Panc1 (cell line): ENCODE measurements at regions not wholly inside any gene's neighbourhood (a gene's known extent, or its start where the extent isn't known, plus 50 kb on each side); places are given as distances from the start of the nearest gene placed in this dataset.

Experiments
- ATAC-seq: fragments of 200-7000 bp; cut with Tn5 transposase; 2 replicates; pipeline ENCODE4 v1.9.1; 2020; ENCODE audit warnings: mild to moderate bottlenecking, moderate library complexity
- BruUV-seq: library from RNA; stranded (reverse); fragments of 400-500 nt; replicated peaks from 2 replicates; lab custom pipeline; 2021; lab: Mats Ljungman, UMichigan
- CTCF ChIA-PET: fragments of 300-600 bp; sonication (Branson Sonifier 250); formaldehyde crosslinking; loops from one replicate; lab custom pipeline; 2022; ENCODE audit warnings: antibody characterized with exemption; lab: Charles Lee
- POLR2A ChIA-PET: fragments of 300-600 bp; sonication (Branson Sonifier 250); formaldehyde crosslinking; loops from one replicate; lab custom pipeline; 2022; ENCODE audit warnings: antibody characterized with exemption; lab: Charles Lee
- DNase-seq: peaks from one replicate; pipeline ENCODE4 v3.0.0-alpha.2; 2010; ENCODE audit warnings: low read depth, low spot score
- H3K27ac ChIP-seq: 2 replicates; pipeline ENCODE4 v1.5.1; 2011; ENCODE audit warnings: mild to moderate bottlenecking, low read length, inconsistent platforms
- H3K27me3 ChIP-seq: fragments of 200-500 bp; sonication (Bioruptor generic); 2 replicates; pipeline ENCODE4 v1.6.0; 2014; ENCODE audit warnings: low read length, inconsistent platforms; ENCODE audit not compliant: control insufficient read depth, insufficient read depth
- H3K36me3 ChIP-seq: fragments of 200-500 bp; sonication (Bioruptor generic); 2 replicates; pipeline ENCODE4 v1.5.1; 2014; ENCODE audit warnings: inconsistent platforms, mild to moderate bottlenecking, low read length, moderate library complexity; ENCODE audit not compliant: control insufficient read depth, insufficient read depth
- H3K4me1 ChIP-seq: 2 replicates; pipeline ENCODE4 v1.5.1; 2011; ENCODE audit warnings: inconsistent platforms, mild to moderate bottlenecking, low read length, moderate library complexity; ENCODE audit not compliant: control insufficient read depth, insufficient read depth
- H3K4me3 ChIP-seq, 2 experiments: 2 replicates each; pipeline ENCODE4 v1.5.1; 2011 to 2012; ENCODE audit warnings: low read depth in 2 of 2, low read length in 2 of 2, mild to moderate bottlenecking in 2 of 2, inconsistent platforms in 1 of 2, moderate library complexity in 1 of 2
- H3K9me3 ChIP-seq: fragments of 200-500 bp; sonication (Bioruptor generic); 2 replicates; pipeline ENCODE4 v1.5.1; 2014; ENCODE audit warnings: low read depth, mild to moderate bottlenecking, inconsistent platforms, low read length, moderate library complexity; ENCODE audit not compliant: control insufficient read depth, insufficient read depth
- CTCF ChIP-seq: fragments of 450-650 bp; IDR thresholded peaks from 2 replicates; pipeline ENCODE4 v1.5.1; 2017; ENCODE audit warnings: mild to moderate bottlenecking
- POLR2AphosphoS5 ChIP-seq: IDR thresholded peaks from 2 replicates; pipeline ENCODE4 v1.6.1; 2012; ENCODE audit warnings: mild to moderate bottlenecking, low read depth, low read length, moderate library complexity
- SIN3A ChIP-seq: IDR thresholded peaks from 2 replicates; pipeline ENCODE4 v1.6.1; 2012; ENCODE audit warnings: low read depth, mild to moderate bottlenecking, low read length, moderate library complexity, borderline replicate concordance; ENCODE audit not compliant: insufficient read depth
- TCF7L2 ChIP-seq: IDR thresholded peaks from 2 replicates; pipeline ENCODE4 v1.6.1; 2011; ENCODE audit warnings: mild to moderate bottlenecking, low read depth, low read length, inconsistent platforms
- in situ Hi-C: cut with HindIII; loops from 2 replicates; pipeline ENCODE4 v1.10.0; 2016; ENCODE audit warnings: low sequenced_read_pairs, low pct_unique_long_range_greater_than_20kb
- intact Hi-C: fragments of 100-400 bp; cut with micrococcal nuclease; formaldehyde crosslinking; loops from one replicate; pipeline ENCODE4 v1.10.0; 2022; ENCODE audit not compliant: unreplicated experiment
- TF ChIP-seq, protein P1 (sequence below), 2 experiments: IDR thresholded peaks; 2 replicates each; pipeline ENCODE4 v1.6.1; 2011 to 2012; ENCODE audit warnings: low read depth in 2 of 2, control low read depth in 1 of 2, low read length in 1 of 2, mild to moderate bottlenecking in 1 of 2, moderate library complexity in 1 of 2; ENCODE audit not compliant: insufficient read depth in 1 of 2

DNA sequence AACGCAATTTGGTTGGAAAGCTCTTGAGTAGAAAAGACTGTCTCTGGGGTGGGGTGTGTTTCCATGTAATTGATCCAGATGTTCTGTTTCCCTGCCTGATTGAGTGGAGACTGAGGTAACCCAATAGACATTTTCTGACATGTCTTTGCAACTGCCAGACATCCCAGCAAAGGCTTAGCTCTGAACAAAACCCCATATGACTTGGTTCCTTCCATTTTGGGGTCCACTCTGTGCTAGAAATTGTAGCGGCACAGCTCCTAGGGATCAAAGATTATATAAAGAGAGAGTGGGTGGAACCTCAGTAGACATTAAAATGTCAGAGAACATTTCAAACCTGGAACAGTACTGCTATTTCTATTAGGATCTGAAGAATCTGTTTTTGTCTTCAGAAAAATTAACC is 189.3 kb downstream of the EDN1 start:
- Histone ChIP-seq H3K4me3 (no peak overlapping the region), H3K4me1 (peaks cover 8% of the 10 kb centered on the region; the same call in 1 of the 2 replicates), H3K36me3 (no peaks in the 10 kb centered on the region), H3K9me3 (no peaks in the 10 kb centered on the region; the same call in 1 of the 2 replicates), H3K27ac (no peak overlapping the region; the same call in 1 of the 2 replicates), H3K27me3 (no peaks in the 10 kb centered on the region)
- BruUV-seq = no TSS peak
- CTCF ChIA-PET = no interaction called here
- POLR2A ChIA-PET = no interaction called here
- DNase-seq (no peak), ATAC-seq (no peak)
- TF ChIP-seq SIN3A = no peak
- no peak for TF ChIP-seq POLR2AphosphoS5
- no peak for TF ChIP-seq CTCF
- no peak for TF ChIP-seq TCF7L2
- TF ChIP-seq, protein P1, sequence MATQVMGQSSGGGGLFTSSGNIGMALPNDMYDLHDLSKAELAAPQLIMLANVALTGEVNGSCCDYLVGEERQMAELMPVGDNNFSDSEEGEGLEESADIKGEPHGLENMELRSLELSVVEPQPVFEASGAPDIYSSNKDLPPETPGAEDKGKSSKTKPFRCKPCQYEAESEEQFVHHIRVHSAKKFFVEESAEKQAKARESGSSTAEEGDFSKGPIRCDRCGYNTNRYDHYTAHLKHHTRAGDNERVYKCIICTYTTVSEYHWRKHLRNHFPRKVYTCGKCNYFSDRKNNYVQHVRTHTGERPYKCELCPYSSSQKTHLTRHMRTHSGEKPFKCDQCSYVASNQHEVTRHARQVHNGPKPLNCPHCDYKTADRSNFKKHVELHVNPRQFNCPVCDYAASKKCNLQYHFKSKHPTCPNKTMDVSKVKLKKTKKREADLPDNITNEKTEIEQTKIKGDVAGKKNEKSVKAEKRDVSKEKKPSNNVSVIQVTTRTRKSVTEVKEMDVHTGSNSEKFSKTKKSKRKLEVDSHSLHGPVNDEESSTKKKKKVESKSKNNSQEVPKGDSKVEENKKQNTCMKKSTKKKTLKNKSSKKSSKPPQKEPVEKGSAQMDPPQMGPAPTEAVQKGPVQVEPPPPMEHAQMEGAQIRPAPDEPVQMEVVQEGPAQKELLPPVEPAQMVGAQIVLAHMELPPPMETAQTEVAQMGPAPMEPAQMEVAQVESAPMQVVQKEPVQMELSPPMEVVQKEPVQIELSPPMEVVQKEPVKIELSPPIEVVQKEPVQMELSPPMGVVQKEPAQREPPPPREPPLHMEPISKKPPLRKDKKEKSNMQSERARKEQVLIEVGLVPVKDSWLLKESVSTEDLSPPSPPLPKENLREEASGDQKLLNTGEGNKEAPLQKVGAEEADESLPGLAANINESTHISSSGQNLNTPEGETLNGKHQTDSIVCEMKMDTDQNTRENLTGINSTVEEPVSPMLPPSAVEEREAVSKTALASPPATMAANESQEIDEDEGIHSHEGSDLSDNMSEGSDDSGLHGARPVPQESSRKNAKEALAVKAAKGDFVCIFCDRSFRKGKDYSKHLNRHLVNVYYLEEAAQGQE (IDR thresholded peaks at IDR 0.05; ENCODE audit: insufficient read depth in 1 of 2, low read depth in 2 of 2, low read length in 1 of 2) = no peak
- intact Hi-C loops (no loop called here), in situ Hi-C loops (no loop called here)

DNA sequence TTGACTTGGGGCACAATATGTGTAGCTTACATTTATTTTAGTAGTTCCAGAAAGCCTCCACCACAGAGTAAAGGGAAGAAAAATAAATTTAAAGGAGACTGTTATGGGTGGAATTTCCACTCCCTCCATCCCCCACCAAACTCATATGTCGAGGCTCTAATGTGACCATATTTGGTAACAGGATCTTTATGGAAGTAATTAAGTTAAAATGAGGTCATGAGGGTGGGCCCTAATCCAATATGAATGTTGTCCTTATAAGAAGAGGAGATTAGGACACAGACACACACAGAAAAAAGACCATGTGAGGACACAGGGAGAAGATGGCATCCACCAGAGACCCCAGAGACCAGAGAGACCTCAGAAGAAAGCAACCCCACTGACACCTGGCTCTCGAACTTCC is 189.7 kb downstream of the EDN1 start:
- POLR2A ChIA-PET = no interaction called here
- in situ Hi-C loops = loop anchor here (10.0 kb wide), 1 partner anchor 155 kb away; no protein-coding TSS in a partner anchor
- no peak for ATAC-seq

More for the DNA sequence above, 189.7 kb downstream of the EDN1 start:
- no peaks in the 10 kb centered on the region; the same call in 1 of the 2 replicates for H3K9me3 ChIP-seq
- no peak for TF ChIP-seq CTCF
- TF ChIP-seq, protein P1 (IDR thresholded peaks at IDR 0.05; ENCODE audit: insufficient read depth in 1 of 2, low read depth in 2 of 2, low read length in 1 of 2) = no peak
- no peak for TF ChIP-seq TCF7L2
- TF ChIP-seq SIN3A = no peak
- TF ChIP-seq POLR2AphosphoS5 = no peak
- peaks cover 8% of the 10 kb centered on the region; the same call in 1 of the 2 replicates for H3K4me1 ChIP-seq
- H3K4me3 ChIP-seq = no peak overlapping the region
- H3K27ac ChIP-seq = no peak overlapping the region; the same call in 1 of the 2 replicates
- H3K27me3 ChIP-seq = no peaks in the 10 kb centered on the region
- CTCF ChIA-PET = no interaction called here
- no peak for DNase-seq
- intact Hi-C loops = no loop called here
- no peaks in the 10 kb centered on the region for H3K36me3 ChIP-seq
- BruUV-seq = no TSS peak
